Spinal cord (tissue), 9 donors: ENCODE measurements at regions not wholly inside any gene's neighbourhood (a gene's known extent, or its start where the extent isn't known, plus 50 kb on each side); places are given as distances from the start of the nearest gene placed in this dataset.
A peak's percentile ranks its signal among the peaks of the same experiment; 100 is the strongest.

ENCODE experiments used
- DNase-seq, 6 donors: peaks; one replicate each; pipeline versions ENCODE4 v3.0.0 to v3.0.0-alpha.2; 2013 to 2015; ENCODE audit warnings: low spot score in 6 of 6, low read depth in 4 of 6
- H3K27ac ChIP-seq: one replicate; pipeline ENCODE4 v1.5.1; 2013; ENCODE audit warnings: low read depth, low read length, control low read depth
- H3K27me3 ChIP-seq: one replicate; pipeline ENCODE4 v1.6.1; 2013; ENCODE audit warnings: low read length; ENCODE audit not compliant: control insufficient read depth, insufficient read depth
- H3K36me3 ChIP-seq: one replicate; pipeline ENCODE4 v1.6.1; 2013; ENCODE audit warnings: low read length; ENCODE audit not compliant: control insufficient read depth, insufficient read depth
- H3K4me1 ChIP-seq: one replicate; pipeline ENCODE4 v1.6.1; 2013; ENCODE audit warnings: low read length; ENCODE audit not compliant: control insufficient read depth, insufficient read depth
- H3K4me3 ChIP-seq: one replicate; pipeline ENCODE4 v1.5.1; 2013; ENCODE audit warnings: low read depth, low read length, control low read depth
- H3K9me3 ChIP-seq: one replicate; pipeline ENCODE4 v1.6.1; 2013; ENCODE audit warnings: low read length; ENCODE audit not compliant: control insufficient read depth, insufficient read depth
- WGBS: methylation state at CpG from one replicate; pipeline ENCODE4 v1.1.5; 2013; ENCODE audit warnings: missing lambda C conversion rate; ENCODE audit not compliant: insufficient coverage; 5-methylcytosine and 5-hydroxymethylcytosine counted together
- donor health status: healthy.

GRCh38 chr6:104201557-104201956 lies 658.2 kb downstream of the HACE1 start:
- H3K9me3 ChIP-seq, result no peaks in the 10 kb centered on the region
- 95% methylated on average over 2 of the region's 2 CpGs for WGBS
- no peaks in the 10 kb centered on the region for H3K27me3 ChIP-seq
- H3K27ac ChIP-seq, result no peak overlapping the region
- H3K4me1 ChIP-seq, result no peaks in the 10 kb centered on the region
- no peak for DNase-seq
- H3K4me3 ChIP-seq, result no peak overlapping the region
- no peaks in the 10 kb centered on the region for H3K36me3 ChIP-seq

GRCh38 chr6:104187616-104188015 lies 672.1 kb downstream of the HACE1 start:
- Histone ChIP-seq H3K36me3 (no peaks in the 10 kb centered on the region), H3K4me1 (no peaks in the 10 kb centered on the region), H3K27me3 (no peaks in the 10 kb centered on the region), H3K9me3 (peaks cover 5% of the 10 kb centered on the region), H3K4me3 (no peak overlapping the region), H3K27ac (no peak overlapping the region)
- DNase-seq, result no peak

- DNase-seq, result no peak
- Histone ChIP-seq H3K27ac (no peak overlapping the region), H3K4me3 (no peak overlapping the region), H3K36me3 (no peaks in the 10 kb centered on the region), H3K27me3 (no peaks in the 10 kb centered on the region), H3K4me1 (no peaks in the 10 kb centered on the region), H3K9me3 (peaks cover 5% of the 10 kb centered on the region)
- WGBS, result 100% methylated on average over 1 of the region's 3 CpGs
Measured at GRCh38 chr6:104186831-104187230, 672.9 kb downstream of the HACE1 start.

GRCh38 chr6:104183816-104184435 lies 675.8 kb downstream of the HACE1 start:
- peak in 2 of 6 donors; percentile 7 to 80 for DNase-seq
- 80% methylated on average over 1 of the region's 3 CpGs for WGBS

GRCh38 chr6:104182811-104183210 lies 676.9 kb downstream of the HACE1 start:
- WGBS, result 40% methylated on average over 1 of the region's 2 CpGs
- H3K4me1 ChIP-seq, result no peaks in the 10 kb centered on the region
- no peak overlapping the region for H3K4me3 ChIP-seq
- no peaks in the 10 kb centered on the region for H3K27me3 ChIP-seq
- H3K36me3 ChIP-seq, result no peaks in the 10 kb centered on the region
- DNase-seq, result no peak
- no peaks in the 10 kb centered on the region for H3K9me3 ChIP-seq
- H3K27ac ChIP-seq, result no peak overlapping the region

More at GRCh38 chr6:104183816-104184435, 675.8 kb downstream of the HACE1 start:
- no peak overlapping the region for H3K27ac ChIP-seq
- H3K27me3 ChIP-seq, result no peaks in the 10 kb centered on the region
- H3K9me3 ChIP-seq, result no peaks in the 10 kb centered on the region
- no peaks in the 10 kb centered on the region for H3K36me3 ChIP-seq
- no peak overlapping the region for H3K4me3 ChIP-seq
- H3K4me1 ChIP-seq, result no peaks in the 10 kb centered on the region

GRCh38 chr6:104173668-104174067 lies 686.1 kb downstream of the HACE1 start:
- WGBS, result no CpG with 5 or more reads among the region's 1 CpG
- Histone ChIP-seq H3K4me1 (no peaks in the 10 kb centered on the region), H3K9me3 (no peaks in the 10 kb centered on the region), H3K36me3 (no peaks in the 10 kb centered on the region), H3K4me3 (no peak overlapping the region), H3K27ac (no peak overlapping the region), H3K27me3 (no peaks in the 10 kb centered on the region)
- DNase-seq, result no peak

- H3K9me3 ChIP-seq, result peaks cover 11% of the 10 kb centered on the region
- no peak overlapping the region for H3K27ac ChIP-seq
- no peak overlapping the region for H3K4me3 ChIP-seq
- no peaks in the 10 kb centered on the region for H3K27me3 ChIP-seq
- H3K36me3 ChIP-seq, result no peaks in the 10 kb centered on the region
- DNase-seq, result peak in 1 of 6 donors; percentile 79
- WGBS, result no CpG with 5 or more reads among the region's 2 CpGs
- no peaks in the 10 kb centered on the region for H3K4me1 ChIP-seq
Measured at GRCh38 chr6:104170401-104170800, 689.3 kb downstream of the HACE1 start.

- H3K4me3 ChIP-seq, result no peak overlapping the region
- no peak for DNase-seq
- H3K4me1 ChIP-seq, result no peaks in the 10 kb centered on the region
- no peaks in the 10 kb centered on the region for H3K27me3 ChIP-seq
- H3K9me3 ChIP-seq, result peaks cover 20% of the 10 kb centered on the region
- H3K36me3 ChIP-seq, result no peaks in the 10 kb centered on the region
- no peak overlapping the region for H3K27ac ChIP-seq
Measured at GRCh38 chr6:104166055-104166668, 693.6 kb downstream of the HACE1 start.

GRCh38 chr6:104162036-104162669 lies 697.6 kb downstream of the HACE1 start:
- H3K27ac ChIP-seq, result no peak overlapping the region

More at GRCh38 chr6:104162036-104162669, 697.6 kb downstream of the HACE1 start:
- H3K4me3 ChIP-seq, result no peak overlapping the region
- H3K9me3 ChIP-seq, result peaks cover 19% of the 10 kb centered on the region
- H3K27me3 ChIP-seq, result no peaks in the 10 kb centered on the region
- 52% methylated on average over 5 of the region's 5 CpGs for WGBS
- peak; percentile 7 to 54 (median 26) for DNase-seq
- H3K4me1 ChIP-seq, result no peaks in the 10 kb centered on the region
- H3K36me3 ChIP-seq, result no peaks in the 10 kb centered on the region
